ENCODE measurements at regions not wholly inside any gene's neighbourhood (a gene's known extent, or its start where the extent isn't known, plus 50 kb on each side); places are given as distances from the start of the nearest gene placed in this dataset.
"Not testable (repeated sequence)": the region's sequence is repeated elsewhere in the genome, so short reads cannot be mapped to it uniquely, and the experiment has no call there.

- no peak overlapping the region for H3K4me3 ChIP-seq
- H3K4me1 ChIP-seq (ENCODE audit: low read depth): no peaks in the 10 kb centered on the region
- H3K36me3 ChIP-seq (ENCODE audit: low read depth): no peaks in the 10 kb centered on the region
- no peak for TF ChIP-seq CTCF (IDR thresholded peaks at IDR 0.05)
- ATAC-seq (no peak), DNase-seq (no peak)
- no peaks in the 10 kb centered on the region for H3K9me3 ChIP-seq
- intact Hi-C loops (cut with DNase I, micrococcal nuclease): no loop called here
These were observed 1041.3 kb upstream of the SPRY2 start for GRCh38 chr13:81382246-81382645.

DNA sequence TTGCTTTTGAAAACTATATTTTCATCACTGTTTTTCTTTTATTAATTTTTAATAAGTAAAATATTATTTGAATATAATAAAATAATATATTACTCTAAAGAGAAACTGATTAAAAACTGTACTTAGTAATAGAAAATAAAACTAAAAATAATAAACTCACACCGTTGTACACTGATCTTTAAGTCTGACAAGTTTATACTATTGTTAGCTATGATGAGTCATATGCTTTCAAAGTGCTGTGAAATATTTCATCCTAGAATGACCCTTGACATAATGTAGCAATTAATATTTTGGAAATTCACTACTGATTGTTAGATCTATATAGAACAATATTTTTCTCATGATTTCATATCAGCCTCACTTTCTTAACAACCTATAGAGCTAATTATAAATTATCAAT lies 1040.6 kb upstream of the SPRY2 start:
- Histone ChIP-seq H3K36me3 (ENCODE audit: low read depth) (no peaks in the 10 kb centered on the region), H3K4me3 (no peak overlapping the region), H3K4me1 (ENCODE audit: low read depth) (no peaks in the 10 kb centered on the region), H3K9me3 (no peaks in the 10 kb centered on the region)
- ATAC-seq (no peak), DNase-seq (no peak)
- intact Hi-C loops (cut with DNase I, micrococcal nuclease): no loop called here
- no peak for TF ChIP-seq CTCF (IDR thresholded peaks at IDR 0.05)

GRCh38 chr13:81379183-81379582 lies 1038.3 kb upstream of the SPRY2 start:
- no peak for TF ChIP-seq CTCF (IDR thresholded peaks at IDR 0.05)

GRCh38 chr13:81377921-81378320 lies 1037.0 kb upstream of the SPRY2 start:
- Histone ChIP-seq H3K36me3 (ENCODE audit: low read depth) (no peaks in the 10 kb centered on the region), H3K4me3 (no peak overlapping the region), H3K4me1 (ENCODE audit: low read depth) (no peaks in the 10 kb centered on the region), H3K9me3 (no peaks in the 10 kb centered on the region)
- ATAC-seq (peak; percentile 72), DNase-seq (no peak)
- intact Hi-C loops (cut with DNase I, micrococcal nuclease): no loop called here
- no peak for TF ChIP-seq CTCF (IDR thresholded peaks at IDR 0.05)

More at GRCh38 chr13:81379183-81379582, 1038.3 kb upstream of the SPRY2 start:
- no peak for ATAC-seq
- Histone ChIP-seq H3K4me3 (no peak overlapping the region), H3K4me1 (ENCODE audit: low read depth) (no peaks in the 10 kb centered on the region), H3K9me3 (no peaks in the 10 kb centered on the region), H3K36me3 (ENCODE audit: low read depth) (no peaks in the 10 kb centered on the region)
- DNase-seq: no peak
- intact Hi-C loops (cut with DNase I, micrococcal nuclease): no loop called here

- no peak for ATAC-seq
- intact Hi-C loops (cut with DNase I, micrococcal nuclease): no loop called here
- no peak for DNase-seq
These were observed 1034.8 kb upstream of the SPRY2 start for GRCh38 chr13:81375709-81376108.

DNA sequence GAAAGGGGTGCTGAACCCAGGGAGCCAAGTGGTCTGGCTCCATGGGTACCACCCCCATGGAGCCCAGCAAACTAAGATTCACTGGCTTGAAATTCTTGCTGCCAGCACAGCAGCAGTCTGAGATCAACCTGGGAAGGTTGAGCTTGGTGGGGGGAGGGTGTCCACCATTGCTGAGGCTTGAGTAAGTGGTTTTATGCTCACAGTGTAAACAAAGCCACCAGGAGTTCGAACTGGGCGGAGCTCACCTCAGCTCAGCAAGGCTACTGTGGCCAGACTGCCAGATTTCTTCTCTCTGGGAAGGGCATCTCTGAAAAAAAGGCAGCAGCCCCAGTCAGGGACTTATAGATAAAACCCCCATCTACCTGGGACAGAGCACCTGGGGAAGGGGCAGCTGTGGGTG lies 1021.8 kb upstream of the SPRY2 start:
- peak; percentile 55 to 60 (median 58) for DNase-seq
- H3K4me3 ChIP-seq; intact Hi-C loops (cut with DNase I, micrococcal nuclease); H3K4me1 ChIP-seq (ENCODE audit: low read depth); H3K9me3 ChIP-seq; H3K36me3 ChIP-seq (ENCODE audit: low read depth): not testable (repeated sequence)
- ATAC-seq: peak; percentile 73

More at GRCh38 chr13:81375709-81376108, 1034.8 kb upstream of the SPRY2 start:
- Histone ChIP-seq H3K36me3 (ENCODE audit: low read depth) (no peaks in the 10 kb centered on the region), H3K4me3 (no peak overlapping the region), H3K9me3 (no peaks in the 10 kb centered on the region), H3K4me1 (ENCODE audit: low read depth) (no peaks in the 10 kb centered on the region)
- no peak for TF ChIP-seq CTCF (IDR thresholded peaks at IDR 0.05)

All from mucosa of descending colon (tissue), 3 donors.